Smooth muscle cell (in vitro differentiated cells): ENCODE measurements at regions not wholly inside any gene's neighbourhood (a gene's known extent, or its start where the extent isn't known, plus 50 kb on each side); places are given as distances from the start of the nearest gene placed in this dataset.

Experiments
- DNase-seq: peaks from one replicate; lab custom pipeline; 2025; ENCODE audit not compliant: unreplicated experiment; lab: John Stamatoyannopoulos, UW
- H2AFZ ChIP-seq: fragments of 200-600 bp; sonication (generic); 2 replicates; pipeline ENCODE4 v1.6.0; 2016; ENCODE audit warnings: antibody characterized with exemption, low read depth, mild to moderate bottlenecking
- H3F3A ChIP-seq: fragments of 200-600 bp; sonication (generic); 2 replicates; pipeline ENCODE4 v1.6.0; 2017; ENCODE audit warnings: antibody characterized with exemption, low read depth
- H3K27ac ChIP-seq: fragments of 200-600 bp; sonication (generic); 2 replicates; pipeline ENCODE4 v1.5.1; 2016; ENCODE audit warnings: low read depth, mild to moderate bottlenecking
- H3K27me3 ChIP-seq: fragments of 200-600 bp; sonication (generic); 2 replicates; pipeline ENCODE4 v1.6.1; 2016; ENCODE audit warnings: low read depth, mild to moderate bottlenecking
- H3K36me3 ChIP-seq: fragments of 200-600 bp; sonication (generic); 2 replicates; pipeline ENCODE4 v1.5.1; 2016; ENCODE audit warnings: low read depth
- H3K4me1 ChIP-seq: fragments of 200-600 bp; sonication (generic); 2 replicates; pipeline ENCODE4 v1.5.1; 2016; ENCODE audit warnings: low read depth
- H3K4me2 ChIP-seq: fragments of 200-600 bp; sonication (generic); 2 replicates; pipeline ENCODE4 v1.6.0; 2016; ENCODE audit warnings: mild to moderate bottlenecking
- H3K4me3 ChIP-seq: fragments of 200-600 bp; sonication (generic); 2 replicates; pipeline ENCODE4 v1.5.1; 2016; ENCODE audit warnings: mild to moderate bottlenecking
- H3K79me2 ChIP-seq: fragments of 200-600 bp; sonication (generic); 2 replicates; pipeline ENCODE4 v1.6.0; 2016; ENCODE audit warnings: low read depth, mild to moderate bottlenecking
- H3K9ac ChIP-seq: fragments of 200-600 bp; sonication (generic); 2 replicates; pipeline ENCODE4 v1.6.0; 2016; ENCODE audit warnings: low read depth
- H3K9me3 ChIP-seq: fragments of 200-600 bp; sonication (generic); replicated peaks from 2 replicates; pipeline ENCODE4 v1.5.1; 2016; ENCODE audit warnings: low read depth
- H4K20me1 ChIP-seq: fragments of 200-600 bp; sonication (generic); 2 replicates; pipeline ENCODE4 v1.6.0; 2016; ENCODE audit warnings: low read depth
- CTCF ChIP-seq: fragments of 200-600 bp; sonication (generic); IDR thresholded peaks from 2 replicates; pipeline ENCODE4 v1.5.1; 2017; ENCODE audit warnings: borderline replicate concordance, mild to moderate bottlenecking, antibody characterized with exemption; ENCODE audit not compliant: insufficient read depth, poor library complexity, severe bottlenecking
- WGBS: methylation state at CpG from one replicate; pipeline ENCODE4 v1.1.7; 2016; ENCODE audit warnings: low lambda C conversion rate; 5-methylcytosine and 5-hydroxymethylcytosine counted together

GRCh38 chr6:74860456-74860855 lies 345.4 kb downstream of the COL12A1 start:
- Histone ChIP-seq H3K4me2 (no peak overlapping the region), H3K27me3 (peaks cover 2% of the 10 kb centered on the region), H3K79me2 (no peaks in the 10 kb centered on the region), H3K36me3 (no peaks in the 10 kb centered on the region), H3K9ac (no peak overlapping the region), H3F3A (no peaks in the 10 kb centered on the region), H3K27ac (no peak overlapping the region), H3K9me3 (no peaks in the 10 kb centered on the region), H2AFZ (no peak overlapping the region), H3K4me1 (no peaks in the 10 kb centered on the region), H4K20me1 (no peaks in the 10 kb centered on the region), H3K4me3 (no peak overlapping the region)
- DNase-seq = no peak
- TF ChIP-seq CTCF = no peak

DNA sequence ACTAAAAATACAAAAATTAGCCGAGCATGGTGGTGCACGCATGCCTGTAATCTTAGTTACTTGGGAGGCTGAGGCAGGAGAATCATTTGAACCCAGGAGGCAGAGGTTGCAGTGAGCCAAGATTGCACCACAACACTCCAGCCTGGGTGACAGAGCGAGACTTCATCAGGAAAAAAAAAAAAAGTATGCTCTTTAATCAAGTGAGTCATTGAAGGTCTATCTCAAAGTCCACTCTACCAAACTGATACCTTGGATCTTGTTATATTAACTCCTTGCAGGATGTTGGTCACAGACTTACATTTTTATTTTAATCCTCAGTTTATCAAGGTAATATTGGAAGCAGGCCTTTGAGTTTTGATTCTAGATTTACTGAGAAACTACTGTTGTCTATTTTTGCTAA lies 348.7 kb downstream of the COL12A1 start:
- no peaks in the 10 kb centered on the region for H4K20me1 ChIP-seq
- no peak overlapping the region for H3K4me3 ChIP-seq
- H3K27ac ChIP-seq = no peak overlapping the region
- H3K4me2 ChIP-seq = no peak overlapping the region
- H3K36me3 ChIP-seq = no peaks in the 10 kb centered on the region
- no peaks in the 10 kb centered on the region for H3K79me2 ChIP-seq
- no peak overlapping the region for H2AFZ ChIP-seq
- H3K27me3 ChIP-seq = no peaks in the 10 kb centered on the region
- H3K4me1 ChIP-seq = no peaks in the 10 kb centered on the region
- no peak for TF ChIP-seq CTCF
- H3K9ac ChIP-seq = no peak overlapping the region
- WGBS = 88% methylated on average over 3 of the region's 3 CpGs
- H3K9me3 ChIP-seq = no peaks in the 10 kb centered on the region
- no peak for DNase-seq
- H3F3A ChIP-seq = no peaks in the 10 kb centered on the region

DNA sequence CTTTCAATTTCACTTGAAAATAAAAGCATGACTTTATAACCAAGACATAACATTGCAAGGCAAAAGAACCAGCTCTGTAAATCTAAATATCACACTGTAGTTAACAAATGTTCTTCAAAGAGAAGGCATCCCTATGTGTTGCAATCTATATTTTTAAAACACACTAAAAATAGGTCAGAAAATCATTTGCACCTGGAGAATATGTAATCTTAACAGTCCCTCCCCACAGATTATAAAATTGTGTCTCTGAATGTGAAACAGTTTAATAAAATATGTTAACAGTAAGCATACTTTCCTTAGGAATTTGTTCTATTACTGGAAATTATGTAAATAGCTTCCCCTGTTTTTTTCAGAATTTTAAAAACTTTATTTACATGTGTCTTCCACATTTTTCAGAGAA lies 351.9 kb downstream of the COL12A1 start:
- no peaks in the 10 kb centered on the region for H3K79me2 ChIP-seq
- no peak overlapping the region for H3K4me2 ChIP-seq
- no peak overlapping the region for H2AFZ ChIP-seq
- no peak overlapping the region for H3K27ac ChIP-seq
- DNase-seq = no peak
- no peaks in the 10 kb centered on the region for H3F3A ChIP-seq
- H3K36me3 ChIP-seq = no peaks in the 10 kb centered on the region
- no peaks in the 10 kb centered on the region for H4K20me1 ChIP-seq
- no peak overlapping the region for H3K4me3 ChIP-seq
- H3K27me3 ChIP-seq = no peaks in the 10 kb centered on the region
- no peaks in the 10 kb centered on the region for H3K4me1 ChIP-seq
- no peak for TF ChIP-seq CTCF
- no peak overlapping the region for H3K9ac ChIP-seq
- H3K9me3 ChIP-seq = no peaks in the 10 kb centered on the region

DNA sequence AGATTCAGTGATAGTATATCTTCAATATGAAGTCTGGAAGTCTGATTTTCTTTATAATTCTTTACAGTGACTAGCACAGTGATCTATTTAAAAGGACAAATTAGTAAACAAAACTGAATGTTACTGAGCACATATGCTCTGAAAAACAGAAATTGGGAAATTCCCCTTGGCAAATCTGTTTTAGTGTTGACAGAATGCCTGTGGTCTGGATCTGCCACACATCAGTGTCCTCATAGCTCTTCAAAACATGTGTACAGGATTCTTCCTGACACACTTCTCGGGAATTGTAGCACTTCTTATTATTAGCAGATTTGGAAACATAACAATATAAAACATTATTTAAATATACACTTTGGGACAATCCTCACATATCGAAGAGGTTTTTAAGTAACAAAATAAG lies 354.3 kb downstream of the COL12A1 start:
- no peaks in the 10 kb centered on the region for H3F3A ChIP-seq
- H3K27ac ChIP-seq = no peak overlapping the region
- no peaks in the 10 kb centered on the region for H3K4me1 ChIP-seq
- TF ChIP-seq CTCF = no peak
- no peaks in the 10 kb centered on the region for H4K20me1 ChIP-seq
- no peak overlapping the region for H2AFZ ChIP-seq
- no peak for DNase-seq
- H3K79me2 ChIP-seq = no peaks in the 10 kb centered on the region
- H3K27me3 ChIP-seq = no peaks in the 10 kb centered on the region
- no peaks in the 10 kb centered on the region for H3K9me3 ChIP-seq
- H3K36me3 ChIP-seq = no peaks in the 10 kb centered on the region
- WGBS = 74% methylated on average over 2 of the region's 2 CpGs
- H3K9ac ChIP-seq = no peak overlapping the region
- H3K4me2 ChIP-seq = no peak overlapping the region
- no peak overlapping the region for H3K4me3 ChIP-seq
